ENCODE measurements at regions not wholly inside any gene's neighbourhood (a gene's known extent, or its start where the extent isn't known, plus 50 kb on each side); places are given as distances from the start of the nearest gene placed in this dataset.

DNA sequence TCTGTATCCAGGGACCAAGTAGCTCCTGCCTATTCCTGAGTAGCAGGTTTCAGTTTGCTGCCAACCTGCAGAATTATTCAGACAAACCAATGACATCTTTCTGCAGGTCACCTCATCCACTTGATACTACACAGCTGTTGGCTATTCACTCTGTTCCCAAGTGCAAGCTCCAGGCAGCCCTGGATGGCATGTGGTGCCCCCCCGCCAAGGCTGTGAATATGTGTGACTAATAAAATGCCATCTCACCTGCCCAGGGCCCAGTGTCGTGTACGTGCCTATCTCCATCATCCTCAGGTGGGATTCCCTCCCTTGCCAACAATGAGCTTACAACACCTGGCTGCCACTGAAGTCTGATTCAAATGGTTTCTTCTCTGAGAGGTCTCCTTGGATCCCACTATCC lies 125.8 kb downstream of the RAB11FIP2 start:
- ATAC-seq (replicated peaks) (no peak), DNase-seq (no peak)
- peaks cover 0 to 3% of the 10 kb centered on the region in 2 donors for H3K27me3 Mint-ChIP-seq

DNA sequence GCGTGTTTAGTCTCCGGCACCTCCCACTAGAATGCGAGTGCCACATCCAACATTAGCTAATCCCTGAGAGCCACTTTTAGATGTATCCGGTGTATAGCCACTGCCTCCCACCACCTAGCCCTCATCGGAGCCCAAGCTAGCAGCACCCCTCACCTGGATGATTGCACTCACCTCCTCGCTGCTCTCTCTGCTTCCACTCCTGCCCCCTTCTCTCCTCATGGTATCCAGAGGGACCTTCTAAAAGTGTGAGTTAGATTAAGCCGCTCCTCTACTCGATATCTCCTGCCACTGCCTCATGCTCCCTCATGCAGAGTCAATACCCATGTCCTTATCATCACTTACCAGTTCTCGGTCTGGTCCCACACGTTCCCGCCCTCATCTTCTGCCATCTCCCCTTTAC lies 125.3 kb downstream of the RAB11FIP2 start:
- H3K4me1 Mint-ChIP-seq (ENCODE audit: low read depth in 2 of 2), result no peaks in the 10 kb centered on the region
- no peak overlapping the region for H3K4me3 Mint-ChIP-seq
- peaks cover 0 to 4% of the 10 kb centered on the region in 2 donors for H3K9me3 Mint-ChIP-seq
- DNase-seq (no peak), ATAC-seq (replicated peaks) (no peak)
- H3K27me3 Mint-ChIP-seq, result peaks cover 0 to 8% of the 10 kb centered on the region in 2 donors
- no peak overlapping the region for H3K27ac Mint-ChIP-seq
- H3K36me3 Mint-ChIP-seq (ENCODE audit: insufficient read depth), result no peaks in the 10 kb centered on the region

More for the DNA sequence above, 125.8 kb downstream of the RAB11FIP2 start:
- Mint-ChIP-seq H3K4me3 (no peak overlapping the region), H3K36me3 (ENCODE audit: insufficient read depth) (no peaks in the 10 kb centered on the region), H3K27ac (no peak overlapping the region), H3K9me3 (peaks cover 0 to 4% of the 10 kb centered on the region in 2 donors), H3K4me1 (ENCODE audit: low read depth in 2 of 2) (no peaks in the 10 kb centered on the region)

DNA sequence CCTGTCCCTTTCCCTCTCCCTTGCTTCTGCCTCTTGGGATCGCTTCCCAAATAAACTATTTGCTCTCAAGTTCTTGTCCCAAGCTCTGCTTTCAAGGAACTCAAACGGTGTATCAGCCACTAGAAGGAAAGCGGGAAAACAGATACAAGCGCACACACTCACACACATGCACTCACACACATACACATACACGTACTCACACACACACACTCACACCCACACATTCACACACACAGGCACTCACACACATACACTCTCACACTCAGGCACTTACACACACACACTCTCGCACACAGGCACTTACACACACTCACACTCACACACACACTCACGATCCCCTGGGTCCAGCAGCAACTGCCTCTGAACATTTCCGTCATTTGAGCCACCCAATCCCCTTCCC lies 121.9 kb downstream of the RAB11FIP2 start:
- Mint-ChIP-seq H3K9me3 (peaks cover 0 to 4% of the 10 kb centered on the region in 2 donors), H3K4me1 (ENCODE audit: low read depth in 2 of 2) (no peaks in the 10 kb centered on the region), H3K36me3 (ENCODE audit: insufficient read depth) (no peaks in the 10 kb centered on the region), H3K27me3 (peaks cover 8 to 9% of the 10 kb centered on the region in 2 donors), H3K27ac (no peak overlapping the region), H3K4me3 (no peak overlapping the region)
- ATAC-seq (replicated peaks) (no peak), DNase-seq (no peak)

DNA sequence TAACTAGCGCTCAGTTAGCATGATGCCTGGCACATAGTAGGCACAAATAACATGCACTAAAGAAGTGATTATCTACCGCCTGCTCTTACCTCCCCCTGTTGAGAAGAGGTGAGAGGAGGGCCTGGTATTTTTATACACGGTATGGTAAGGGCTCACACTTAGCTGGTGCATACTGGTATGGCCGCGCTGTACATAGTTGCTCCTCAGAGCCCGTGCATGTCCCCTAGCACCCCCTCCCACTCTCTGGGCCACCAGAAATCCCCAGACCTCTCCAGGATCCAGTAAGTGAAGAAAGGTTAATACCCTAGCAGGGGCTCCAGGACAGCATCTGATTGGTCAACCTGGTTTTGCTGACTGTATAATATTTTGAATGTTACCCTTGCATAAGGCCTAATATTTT lies 121.4 kb downstream of the RAB11FIP2 start:
- H3K4me3 Mint-ChIP-seq, result no peak overlapping the region
- DNase-seq (no peak), ATAC-seq (replicated peaks) (no peak)
- H3K27me3 Mint-ChIP-seq, result peaks cover 8 to 9% of the 10 kb centered on the region in 2 donors
- no peak overlapping the region for H3K27ac Mint-ChIP-seq
- no peaks in the 10 kb centered on the region for H3K4me1 Mint-ChIP-seq (ENCODE audit: low read depth in 2 of 2)
- peaks cover 0 to 4% of the 10 kb centered on the region in 2 donors for H3K9me3 Mint-ChIP-seq
- H3K36me3 Mint-ChIP-seq (ENCODE audit: insufficient read depth), result no peaks in the 10 kb centered on the region

DNA sequence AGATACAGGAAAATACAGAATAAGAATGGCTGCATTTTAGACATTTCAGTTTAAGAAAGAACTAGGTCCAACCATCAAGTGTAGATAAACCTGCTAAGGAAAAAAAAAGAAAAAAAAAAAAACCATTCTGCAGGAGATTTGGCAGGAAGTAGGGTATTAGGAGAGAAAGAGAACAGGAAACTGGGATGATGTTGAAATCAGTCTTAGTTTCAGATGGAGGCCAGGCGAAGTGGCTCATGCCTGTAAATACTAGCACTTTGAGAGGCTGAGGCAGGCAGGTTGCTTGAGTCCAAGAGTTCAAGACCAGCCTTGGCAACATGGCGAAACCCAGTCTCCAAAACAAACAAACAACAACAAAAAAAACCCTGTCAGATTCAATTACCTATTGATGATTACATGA lies 120.2 kb downstream of the RAB11FIP2 start:
- H3K27me3 Mint-ChIP-seq, result peaks cover 8 to 9% of the 10 kb centered on the region in 2 donors

DNA sequence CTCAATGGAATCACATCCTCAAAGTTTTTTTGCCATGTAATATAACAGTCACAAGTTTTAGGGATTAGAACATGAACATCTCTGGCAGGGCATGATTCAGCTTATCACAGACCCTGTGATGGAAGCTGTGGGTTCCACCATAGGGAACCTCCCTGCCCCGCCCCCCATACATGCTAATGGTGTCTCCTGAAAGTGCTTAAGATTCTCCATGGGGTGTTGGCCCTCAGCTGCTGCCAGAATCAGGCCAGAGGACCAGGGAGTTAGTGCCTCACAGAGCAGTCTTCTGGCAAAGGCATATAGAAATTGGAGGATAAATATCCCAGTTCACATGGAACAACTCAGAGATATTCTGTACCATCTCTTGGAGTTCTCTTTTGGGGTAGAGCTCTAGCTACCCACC lies 119.4 kb downstream of the RAB11FIP2 start:
- H3K4me3 Mint-ChIP-seq, result no peak overlapping the region
- ATAC-seq (replicated peaks) (no peak), DNase-seq (no peak)
- peaks cover 8 to 9% of the 10 kb centered on the region in 2 donors for H3K27me3 Mint-ChIP-seq
- no peaks in the 10 kb centered on the region for H3K36me3 Mint-ChIP-seq (ENCODE audit: insufficient read depth)
- no peaks in the 10 kb centered on the region for H3K4me1 Mint-ChIP-seq (ENCODE audit: low read depth in 2 of 2)
- H3K9me3 Mint-ChIP-seq, result peaks cover 0 to 4% of the 10 kb centered on the region in 2 donors
- H3K27ac Mint-ChIP-seq, result no peak overlapping the region

More for the DNA sequence above, 120.2 kb downstream of the RAB11FIP2 start:
- H3K27ac Mint-ChIP-seq, result no peak overlapping the region
- H3K36me3 Mint-ChIP-seq (ENCODE audit: insufficient read depth), result no peaks in the 10 kb centered on the region
- no peaks in the 10 kb centered on the region for H3K4me1 Mint-ChIP-seq (ENCODE audit: low read depth in 2 of 2)
- ATAC-seq (replicated peaks) (no peak), DNase-seq (no peak)
- H3K9me3 Mint-ChIP-seq, result peaks cover 0 to 4% of the 10 kb centered on the region in 2 donors
- H3K4me3 Mint-ChIP-seq, result no peak overlapping the region

DNA sequence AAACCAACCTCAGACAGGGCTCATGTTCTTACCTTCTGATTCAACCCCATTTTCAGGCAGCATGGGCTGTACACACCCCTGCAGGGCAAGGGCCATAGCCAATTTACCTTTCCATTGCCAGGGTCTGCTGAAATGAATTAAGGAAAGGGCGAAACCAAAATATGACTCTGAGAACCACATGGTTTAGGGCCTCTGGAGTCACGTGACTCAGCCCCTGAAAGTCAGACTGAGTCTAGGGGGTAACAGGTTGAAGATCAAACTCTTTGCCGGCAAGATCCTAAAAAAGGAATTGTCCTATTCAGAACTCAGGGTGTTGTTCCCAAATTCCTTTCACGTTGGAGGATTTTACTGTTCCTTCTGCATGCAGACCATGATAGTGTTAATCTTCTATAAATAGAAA lies 118.9 kb downstream of the RAB11FIP2 start:
- DNase-seq, result no peak
- Mint-ChIP-seq H3K9me3 (peaks cover 0 to 4% of the 10 kb centered on the region in 2 donors), H3K36me3 (ENCODE audit: insufficient read depth) (no peaks in the 10 kb centered on the region), H3K27ac (no peak overlapping the region), H3K4me3 (no peak overlapping the region), H3K4me1 (ENCODE audit: low read depth in 2 of 2) (no peaks in the 10 kb centered on the region), H3K27me3 (peaks cover 8 to 9% of the 10 kb centered on the region in 2 donors)
- no peak for ATAC-seq (replicated peaks)

DNA sequence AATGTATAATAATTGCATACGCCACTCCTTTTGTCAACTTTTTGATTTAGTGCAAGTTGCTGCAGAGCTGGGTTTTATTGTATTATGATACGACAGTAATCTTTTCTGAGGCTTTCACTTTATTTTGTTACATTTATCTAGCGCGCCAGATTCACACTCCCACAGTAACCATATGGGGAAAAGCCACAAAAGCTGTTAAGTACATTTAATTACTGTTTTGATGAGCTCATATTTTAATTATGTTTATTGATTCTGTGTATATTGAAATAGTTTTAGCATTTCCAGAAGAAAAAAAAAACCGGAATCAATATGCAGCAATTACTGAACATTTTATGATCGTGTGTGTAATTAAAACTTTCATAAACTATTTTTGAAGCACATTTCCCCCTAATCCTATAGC lies 118.5 kb downstream of the RAB11FIP2 start:
- peaks cover 0 to 4% of the 10 kb centered on the region in 2 donors for H3K9me3 Mint-ChIP-seq
- no peaks in the 10 kb centered on the region for H3K4me1 Mint-ChIP-seq (ENCODE audit: low read depth in 2 of 2)
- H3K27ac Mint-ChIP-seq, result no peak overlapping the region
- no peaks in the 10 kb centered on the region for H3K36me3 Mint-ChIP-seq (ENCODE audit: insufficient read depth)
- no peak for DNase-seq
- H3K4me3 Mint-ChIP-seq, result no peak overlapping the region
- peaks cover 8 to 9% of the 10 kb centered on the region in 2 donors for H3K27me3 Mint-ChIP-seq
- no peak for ATAC-seq (replicated peaks)

DNA sequence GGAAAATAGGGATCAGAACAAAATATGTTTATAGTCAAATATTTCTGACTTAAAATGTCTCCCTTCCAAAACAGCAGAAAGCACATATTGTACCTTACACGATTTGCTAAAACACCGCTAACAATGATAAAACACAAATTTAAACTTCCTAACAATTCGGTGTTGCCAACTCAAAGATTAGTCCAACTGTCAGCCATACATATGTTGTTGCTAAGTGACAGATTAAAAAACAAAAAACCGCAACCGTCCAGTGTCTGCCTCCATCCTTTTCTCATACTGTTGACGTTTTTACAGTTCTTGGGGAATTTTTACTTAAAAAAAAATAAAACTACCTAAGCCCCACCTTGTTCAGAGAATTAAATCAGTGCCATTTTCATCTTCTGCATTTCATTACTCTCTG lies 118.0 kb downstream of the RAB11FIP2 start:
- ATAC-seq (replicated peaks), result no peak
- Mint-ChIP-seq H3K27me3 (peaks cover 8 to 9% of the 10 kb centered on the region in 2 donors), H3K27ac (no peak overlapping the region), H3K4me1 (ENCODE audit: low read depth in 2 of 2) (no peaks in the 10 kb centered on the region), H3K9me3 (peaks cover 0 to 4% of the 10 kb centered on the region in 2 donors), H3K36me3 (ENCODE audit: insufficient read depth) (no peaks in the 10 kb centered on the region), H3K4me3 (no peak overlapping the region)
- DNase-seq, result no peak

DNA sequence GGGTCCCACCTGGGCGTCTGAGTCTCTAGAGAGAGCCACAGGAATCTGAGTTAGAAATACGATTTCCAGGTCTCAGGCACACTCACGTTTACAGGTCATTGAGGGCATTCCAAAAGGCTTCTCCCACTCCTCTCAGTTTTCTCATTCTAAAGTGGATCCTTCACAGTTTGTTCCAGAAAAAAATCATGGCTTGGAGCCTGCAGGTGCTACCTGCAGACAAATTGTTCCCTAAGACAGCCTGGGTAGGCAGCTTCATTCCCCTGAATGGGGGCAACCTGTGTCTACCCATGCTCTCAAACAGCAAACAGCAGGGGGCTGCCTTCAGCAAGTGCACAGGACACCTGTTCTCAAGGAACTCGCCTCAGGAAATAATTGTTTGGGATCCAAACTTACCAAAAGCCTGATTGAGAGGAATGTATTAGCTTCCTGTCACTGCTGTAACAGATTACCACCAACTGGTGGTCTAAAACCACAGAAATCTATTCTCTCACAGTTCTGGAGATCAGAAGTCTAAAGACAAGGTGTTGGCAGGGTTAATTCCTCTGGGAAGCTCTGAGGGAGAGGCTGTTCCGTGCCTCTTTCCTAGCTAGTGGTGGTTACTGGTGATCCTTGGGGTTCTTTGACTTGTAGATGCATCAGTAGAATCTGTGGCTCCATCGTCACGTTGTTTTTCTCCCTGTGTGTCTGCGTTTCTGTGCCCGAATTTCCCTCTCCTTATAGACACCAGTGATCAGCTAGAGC lies 117.2 kb downstream of the RAB11FIP2 start:
- Mint-ChIP-seq H3K4me3 (no peak overlapping the region), H3K9me3 (peaks cover 0 to 4% of the 10 kb centered on the region in 2 donors), H3K4me1 (ENCODE audit: low read depth in 2 of 2) (no peaks in the 10 kb centered on the region), H3K36me3 (ENCODE audit: insufficient read depth) (no peaks in the 10 kb centered on the region), H3K27me3 (peaks cover 8 to 9% of the 10 kb centered on the region in 2 donors), H3K27ac (no peak overlapping the region)
- no peak for DNase-seq
- ATAC-seq (replicated peaks), result no peak

DNA sequence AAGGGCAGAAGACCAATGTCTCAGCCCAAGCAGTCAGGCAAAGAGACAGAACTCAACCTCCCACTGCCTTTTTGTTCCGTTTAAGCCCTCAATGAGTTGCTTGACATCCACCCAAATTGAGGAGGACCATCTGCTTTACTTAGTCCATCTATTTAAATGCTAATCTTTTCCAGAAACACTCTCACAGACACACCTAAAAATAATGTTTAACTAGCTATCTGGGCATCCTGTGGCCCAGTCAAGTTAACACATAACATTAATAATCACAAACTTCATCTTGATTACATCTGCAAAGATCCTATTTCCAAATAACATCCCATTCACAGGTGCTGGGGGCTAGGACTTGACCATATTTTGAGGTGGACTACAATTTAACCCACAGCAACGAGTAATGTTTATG lies 115.7 kb downstream of the RAB11FIP2 start:
- H3K36me3 Mint-ChIP-seq (ENCODE audit: insufficient read depth), result no peaks in the 10 kb centered on the region
- H3K4me1 Mint-ChIP-seq (ENCODE audit: low read depth in 2 of 2), result peaks cover 0 to 3% of the 10 kb centered on the region in 2 donors
- DNase-seq, result no peak
- no peaks in the 10 kb centered on the region for H3K9me3 Mint-ChIP-seq
- H3K27me3 Mint-ChIP-seq, result peaks cover 3 to 15% of the 10 kb centered on the region in 2 donors
- ATAC-seq (replicated peaks), result no peak
- H3K4me3 Mint-ChIP-seq, result no peak overlapping the region
- no peak overlapping the region for H3K27ac Mint-ChIP-seq

DNA sequence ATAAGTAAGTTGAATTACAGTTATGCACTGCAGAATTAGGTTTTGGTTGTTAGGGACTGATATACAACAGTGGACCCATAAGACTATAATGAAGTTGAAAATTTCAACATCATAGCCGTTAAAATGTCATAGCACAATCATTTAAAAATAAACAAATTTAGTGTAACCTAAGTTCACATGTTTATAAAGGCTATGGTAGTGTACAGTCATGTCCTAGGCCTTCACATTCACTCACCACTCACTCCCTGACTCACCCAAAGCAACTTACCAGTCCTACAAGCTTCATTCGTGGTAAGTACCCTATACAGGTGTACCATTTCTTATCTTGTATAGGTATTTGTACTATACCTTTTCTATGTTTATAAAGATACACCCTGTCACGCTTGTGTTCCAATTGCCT lies 113.7 kb downstream of the RAB11FIP2 start:
- no peaks in the 10 kb centered on the region for H3K36me3 Mint-ChIP-seq (ENCODE audit: insufficient read depth)

DNA sequence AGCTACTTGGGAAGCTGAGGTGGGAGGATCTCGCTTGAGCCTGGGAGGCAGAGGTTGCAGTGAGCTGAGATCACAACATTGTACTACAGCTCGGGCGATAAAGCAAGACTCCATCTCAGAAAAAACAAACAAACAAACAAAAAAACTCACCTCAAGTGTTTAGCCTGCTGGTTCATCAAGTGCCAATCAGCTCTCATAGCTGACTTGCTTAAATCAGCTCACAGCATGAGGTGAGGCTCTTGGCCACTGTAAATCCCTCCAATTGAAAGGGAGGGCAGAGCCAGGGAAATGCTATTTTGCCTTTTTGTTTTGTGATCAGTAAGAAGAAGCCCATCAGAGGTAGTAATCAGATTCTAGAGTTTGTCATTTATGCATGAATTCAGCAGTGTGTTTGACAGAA lies 112.3 kb downstream of the RAB11FIP2 start:
- no peaks in the 10 kb centered on the region for H3K36me3 Mint-ChIP-seq (ENCODE audit: insufficient read depth)
- no peak overlapping the region for H3K4me3 Mint-ChIP-seq
- no peaks in the 10 kb centered on the region for H3K9me3 Mint-ChIP-seq
- ATAC-seq (replicated peaks), result no peak
- DNase-seq, result no peak
- peaks cover 0 to 12% of the 10 kb centered on the region in 2 donors for H3K27me3 Mint-ChIP-seq
- no peak overlapping the region for H3K27ac Mint-ChIP-seq
- H3K4me1 Mint-ChIP-seq (ENCODE audit: low read depth in 2 of 2), result peaks cover 0 to 3% of the 10 kb centered on the region in 2 donors

More for the DNA sequence above, 113.7 kb downstream of the RAB11FIP2 start:
- DNase-seq (no peak), ATAC-seq (replicated peaks) (no peak)
- no peak overlapping the region for H3K4me3 Mint-ChIP-seq
- H3K4me1 Mint-ChIP-seq (ENCODE audit: low read depth in 2 of 2), result peaks cover 0 to 3% of the 10 kb centered on the region in 2 donors
- no peak overlapping the region for H3K27ac Mint-ChIP-seq
- no peaks in the 10 kb centered on the region for H3K9me3 Mint-ChIP-seq
- H3K27me3 Mint-ChIP-seq, result peaks cover 0 to 18% of the 10 kb centered on the region in 2 donors

DNA sequence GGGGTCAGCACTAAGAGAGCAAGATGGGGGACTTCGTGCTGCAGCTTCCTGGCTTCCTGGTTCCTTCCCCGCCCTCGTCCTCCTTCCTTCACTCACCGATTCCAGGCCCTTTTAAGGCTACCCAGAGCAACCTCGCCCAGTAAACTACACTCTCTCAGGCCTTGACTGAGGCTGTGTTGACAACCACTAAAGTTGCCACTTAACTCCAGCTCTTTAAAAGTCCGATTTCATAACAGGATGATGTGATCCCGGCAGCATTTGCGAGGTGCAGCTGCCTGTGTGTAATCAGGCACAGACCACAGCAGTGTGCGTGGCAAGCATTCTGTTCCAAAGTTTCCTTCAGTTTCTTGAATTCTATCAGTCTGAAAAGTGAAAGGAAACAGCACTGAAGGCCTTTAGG lies 110.6 kb downstream of the RAB11FIP2 start:
- DNase-seq (no peak), ATAC-seq (replicated peaks) (no peak)
- H3K4me3 Mint-ChIP-seq, result no peak overlapping the region
- peaks cover 0 to 19% of the 10 kb centered on the region in 2 donors for H3K27me3 Mint-ChIP-seq
- H3K36me3 Mint-ChIP-seq (ENCODE audit: insufficient read depth), result no peaks in the 10 kb centered on the region
- no peak overlapping the region for H3K27ac Mint-ChIP-seq
- H3K4me1 Mint-ChIP-seq (ENCODE audit: low read depth in 2 of 2), result peaks cover 0 to 3% of the 10 kb centered on the region in 2 donors
- H3K9me3 Mint-ChIP-seq, result no peaks in the 10 kb centered on the region
